Calu3 (cell line): ENCODE measurements at regions not wholly inside any gene's neighbourhood (a gene's known extent, or its start where the extent isn't known, plus 50 kb on each side); places are given as distances from the start of the nearest gene placed in this dataset.

ENCODE experiments used
- BruUV-seq: library from RNA; stranded (reverse); fragments of 400-500 nt; replicated peaks from 2 replicates; lab custom pipeline; 2021; lab: Mats Ljungman, UMichigan
- CTCF ChIA-PET: fragments of 300-600 bp; sonication (Branson Sonifier 250); formaldehyde crosslinking; loops from one replicate; lab custom pipeline; 2022; ENCODE audit warnings: antibody characterized with exemption; lab: Charles Lee
- DNase-seq: peaks from one replicate; pipeline ENCODE4 v3.0.0; 2022
- H3K27ac Mint-ChIP-seq: one replicate; pipeline ENCODE4 v1.8.0; 2022; ENCODE audit warnings: mixed read lengths; ENCODE audit not compliant: unreplicated experiment
- H3K27me3 Mint-ChIP-seq: one replicate; pipeline ENCODE4 v1.8.0; 2022; ENCODE audit warnings: mixed read lengths; ENCODE audit not compliant: unreplicated experiment
- H3K36me3 Mint-ChIP-seq: one replicate; pipeline ENCODE4 v1.8.0; 2022; ENCODE audit warnings: mild to moderate bottlenecking, moderate library complexity, mixed read lengths; ENCODE audit not compliant: insufficient read depth, unreplicated experiment
- H3K4me1 Mint-ChIP-seq: one replicate; pipeline ENCODE4 v1.8.0; 2022; ENCODE audit warnings: mild to moderate bottlenecking, low read depth, mixed read lengths; ENCODE audit not compliant: unreplicated experiment
- H3K4me3 Mint-ChIP-seq: one replicate; pipeline ENCODE4 v1.8.0; 2022; ENCODE audit warnings: mild to moderate bottlenecking, low read depth, moderate library complexity, mixed read lengths; ENCODE audit not compliant: unreplicated experiment
- H3K9me3 Mint-ChIP-seq: one replicate; pipeline ENCODE4 v1.8.0; 2022; ENCODE audit warnings: low read depth, mixed read lengths; ENCODE audit not compliant: unreplicated experiment
- intact Hi-C: fragments of 100-400 bp; cut with micrococcal nuclease; formaldehyde crosslinking; loops from one replicate; pipeline ENCODE4 v1.10.0; 2022; ENCODE audit not compliant: unreplicated experiment
- TF ChIP-seq, protein P1 (sequence below): fragments of 200-600 bp; IDR thresholded peaks from one replicate; pipeline ENCODE4 v1.8.0; 2022; ENCODE audit warnings: antibody characterized with exemption; ENCODE audit not compliant: unreplicated experiment

- intact Hi-C loops = no loop called here
- DNase-seq = no peak
- no TSS peak for BruUV-seq
- H3K9me3 Mint-ChIP-seq = no peaks in the 10 kb centered on the region
- TF ChIP-seq, protein P1, sequence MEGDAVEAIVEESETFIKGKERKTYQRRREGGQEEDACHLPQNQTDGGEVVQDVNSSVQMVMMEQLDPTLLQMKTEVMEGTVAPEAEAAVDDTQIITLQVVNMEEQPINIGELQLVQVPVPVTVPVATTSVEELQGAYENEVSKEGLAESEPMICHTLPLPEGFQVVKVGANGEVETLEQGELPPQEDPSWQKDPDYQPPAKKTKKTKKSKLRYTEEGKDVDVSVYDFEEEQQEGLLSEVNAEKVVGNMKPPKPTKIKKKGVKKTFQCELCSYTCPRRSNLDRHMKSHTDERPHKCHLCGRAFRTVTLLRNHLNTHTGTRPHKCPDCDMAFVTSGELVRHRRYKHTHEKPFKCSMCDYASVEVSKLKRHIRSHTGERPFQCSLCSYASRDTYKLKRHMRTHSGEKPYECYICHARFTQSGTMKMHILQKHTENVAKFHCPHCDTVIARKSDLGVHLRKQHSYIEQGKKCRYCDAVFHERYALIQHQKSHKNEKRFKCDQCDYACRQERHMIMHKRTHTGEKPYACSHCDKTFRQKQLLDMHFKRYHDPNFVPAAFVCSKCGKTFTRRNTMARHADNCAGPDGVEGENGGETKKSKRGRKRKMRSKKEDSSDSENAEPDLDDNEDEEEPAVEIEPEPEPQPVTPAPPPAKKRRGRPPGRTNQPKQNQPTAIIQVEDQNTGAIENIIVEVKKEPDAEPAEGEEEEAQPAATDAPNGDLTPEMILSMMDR = no peak
- H3K27me3 Mint-ChIP-seq = no peaks in the 10 kb centered on the region
- no peak overlapping the region for H3K27ac Mint-ChIP-seq
- CTCF ChIA-PET = no interaction called here
- H3K4me1 Mint-ChIP-seq = no peaks in the 10 kb centered on the region
- no peak overlapping the region for H3K4me3 Mint-ChIP-seq
- no peaks in the 10 kb centered on the region for H3K36me3 Mint-ChIP-seq
These were observed 124.5 kb upstream of the NEIL3 start for GRCh38 chr4:177185151-177185550.

- H3K27ac Mint-ChIP-seq = no peak overlapping the region
- BruUV-seq = no TSS peak
- no peaks in the 10 kb centered on the region for H3K36me3 Mint-ChIP-seq
- no peaks in the 10 kb centered on the region for H3K27me3 Mint-ChIP-seq
- no peaks in the 10 kb centered on the region for H3K9me3 Mint-ChIP-seq
- intact Hi-C loops = no loop called here
- no peaks in the 10 kb centered on the region for H3K4me1 Mint-ChIP-seq
- DNase-seq = no peak
- CTCF ChIA-PET = no interaction called here
- TF ChIP-seq, protein P1 = no peak
- H3K4me3 Mint-ChIP-seq = no peak overlapping the region
These were observed 124.1 kb upstream of the NEIL3 start for GRCh38 chr4:177185579-177185978.

DNA sequence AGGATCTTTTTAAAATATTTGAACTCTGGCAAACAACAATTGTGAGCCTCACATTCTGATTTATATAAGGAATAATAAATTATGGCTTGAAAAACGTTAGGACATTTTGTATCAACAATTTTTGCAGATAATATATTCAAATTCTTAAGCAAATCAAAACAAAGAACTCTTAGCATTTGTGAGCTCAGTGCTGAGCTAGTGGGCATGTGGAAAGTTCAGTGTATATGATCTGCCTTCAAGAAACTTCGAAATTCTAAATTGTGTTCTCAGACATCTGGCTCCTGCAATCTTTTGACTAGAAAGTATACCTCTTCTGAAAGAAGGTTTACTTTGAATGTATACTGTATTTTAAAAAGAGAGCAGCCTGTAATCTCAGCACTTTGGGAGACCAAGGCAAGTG lies 122.3 kb upstream of the NEIL3 start:
- Mint-ChIP-seq H3K4me3 (no peak overlapping the region), H3K4me1 (peaks cover 10% of the 10 kb centered on the region), H3K36me3 (no peaks in the 10 kb centered on the region), H3K27me3 (no peaks in the 10 kb centered on the region), H3K27ac (no peak overlapping the region), H3K9me3 (no peaks in the 10 kb centered on the region)
- DNase-seq = no peak
- TF ChIP-seq, protein P1 = no peak
- CTCF ChIA-PET = no interaction called here
- BruUV-seq = no TSS peak
- intact Hi-C loops = no loop called here

GRCh38 chr4:177190995-177191580 lies 118.6 kb upstream of the NEIL3 start:
- Mint-ChIP-seq H3K27ac (no peak overlapping the region), H3K36me3 (no peaks in the 10 kb centered on the region), H3K4me1 (peaks cover 10% of the 10 kb centered on the region), H3K4me3 (no peak overlapping the region), H3K27me3 (no peaks in the 10 kb centered on the region), H3K9me3 (no peaks in the 10 kb centered on the region)
- CTCF ChIA-PET = no interaction called here
- DNase-seq = no peak
- BruUV-seq = no TSS peak
- TF ChIP-seq, protein P1 = no peak
- intact Hi-C loops = no loop called here
